OCI-LY1 (cell line): ENCODE measurements at regions not wholly inside any gene's neighbourhood (a gene's known extent, or its start where the extent isn't known, plus 50 kb on each side); places are given as distances from the start of the nearest gene placed in this dataset.
"Not testable (repeated sequence)": the region's sequence is repeated elsewhere in the genome, so short reads cannot be mapped to it uniquely, and the experiment has no call there.

Experiments
- H2AFZ ChIP-seq: fragments of 200-600 bp; sonication (generic), shearing (Covaris generic); 2 replicates; pipeline ENCODE4 v1.6.0; 2014; ENCODE audit warnings: antibody characterized with exemption, mild to moderate bottlenecking, low read length
- H3F3A ChIP-seq: fragments of 200-600 bp; sonication (generic), shearing (Covaris generic); 2 replicates; pipeline ENCODE4 v1.6.0; 2014; ENCODE audit warnings: mild to moderate bottlenecking, antibody characterized with exemption, low read length, moderate library complexity; ENCODE audit not compliant: insufficient read depth
- H3K27ac ChIP-seq: fragments of 200-600 bp; sonication (generic); 2 replicates; pipeline ENCODE4 v1.5.1; 2014; ENCODE audit warnings: low read length, mixed run types, mild to moderate bottlenecking, low read depth; ENCODE audit not compliant: poor library complexity, severe bottlenecking
- H3K27me3 ChIP-seq: fragments of 200-600 bp; sonication (generic); 2 replicates; pipeline ENCODE4 v1.6.0; 2014; ENCODE audit warnings: antibody characterized with exemption, mild to moderate bottlenecking, low read length, moderate library complexity; ENCODE audit not compliant: insufficient read depth
- H3K36me3 ChIP-seq: fragments of 200-600 bp; sonication (generic); 2 replicates; pipeline ENCODE4 v1.6.1; 2014; ENCODE audit warnings: mild to moderate bottlenecking, antibody characterized with exemption, low read length, moderate library complexity, mixed read lengths; ENCODE audit not compliant: insufficient read depth
- H3K4me1 ChIP-seq: fragments of 200-600 bp; sonication (generic); 2 replicates; pipeline ENCODE4 v1.5.1; 2014; ENCODE audit warnings: mild to moderate bottlenecking, low read length, moderate library complexity; ENCODE audit not compliant: insufficient read depth, severe bottlenecking
- H3K4me2 ChIP-seq: fragments of 200-600 bp; sonication (generic), shearing (Covaris generic); 2 replicates; pipeline ENCODE4 v1.6.1; 2014; ENCODE audit warnings: low read length
- H3K4me3 ChIP-seq: fragments of 200-600 bp; sonication (generic); 2 replicates; pipeline ENCODE4 v1.5.1; 2014; ENCODE audit warnings: low read length, low read depth, mild to moderate bottlenecking, mixed read lengths; ENCODE audit not compliant: poor library complexity, severe bottlenecking
- H3K79me2 ChIP-seq: fragments of 200-600 bp; shearing (Covaris generic); 2 replicates; pipeline ENCODE4 v1.6.1; 2016; ENCODE audit warnings: mixed run types, low read length, mixed read lengths; ENCODE audit not compliant: insufficient read depth
- H3K9ac ChIP-seq: fragments of 200-600 bp; sonication (generic), shearing (Covaris generic); 2 replicates; pipeline ENCODE4 v1.6.1; 2014; ENCODE audit warnings: mild to moderate bottlenecking, low read length, mixed read lengths
- H3K9me2 ChIP-seq: fragments of 200-600 bp; sonication (generic), shearing (Covaris generic); 2 replicates; pipeline ENCODE4 v1.6.1; 2014; ENCODE audit warnings: low read depth, mild to moderate bottlenecking, low read length, mixed read lengths
- H3K9me3 ChIP-seq: fragments of 200-600 bp; shearing (Covaris generic); 2 replicates; pipeline ENCODE4 v1.6.1; 2014; ENCODE audit warnings: low read length, mixed read lengths
- H4K20me1 ChIP-seq: fragments of 200-600 bp; sonication (generic), shearing (Covaris generic); 2 replicates; pipeline ENCODE4 v1.6.0; 2016; ENCODE audit warnings: mild to moderate bottlenecking, low read length; ENCODE audit not compliant: insufficient read depth
- TF ChIP-seq, protein P1 (sequence below): fragments of 200-600 bp; sonication (generic), shearing (Covaris generic); IDR thresholded peaks from 2 replicates; pipeline ENCODE4 v1.5.1; 2017; ENCODE audit warnings: mild to moderate bottlenecking, antibody characterized with exemption, low read length, moderate library complexity, mixed read lengths

DNA sequence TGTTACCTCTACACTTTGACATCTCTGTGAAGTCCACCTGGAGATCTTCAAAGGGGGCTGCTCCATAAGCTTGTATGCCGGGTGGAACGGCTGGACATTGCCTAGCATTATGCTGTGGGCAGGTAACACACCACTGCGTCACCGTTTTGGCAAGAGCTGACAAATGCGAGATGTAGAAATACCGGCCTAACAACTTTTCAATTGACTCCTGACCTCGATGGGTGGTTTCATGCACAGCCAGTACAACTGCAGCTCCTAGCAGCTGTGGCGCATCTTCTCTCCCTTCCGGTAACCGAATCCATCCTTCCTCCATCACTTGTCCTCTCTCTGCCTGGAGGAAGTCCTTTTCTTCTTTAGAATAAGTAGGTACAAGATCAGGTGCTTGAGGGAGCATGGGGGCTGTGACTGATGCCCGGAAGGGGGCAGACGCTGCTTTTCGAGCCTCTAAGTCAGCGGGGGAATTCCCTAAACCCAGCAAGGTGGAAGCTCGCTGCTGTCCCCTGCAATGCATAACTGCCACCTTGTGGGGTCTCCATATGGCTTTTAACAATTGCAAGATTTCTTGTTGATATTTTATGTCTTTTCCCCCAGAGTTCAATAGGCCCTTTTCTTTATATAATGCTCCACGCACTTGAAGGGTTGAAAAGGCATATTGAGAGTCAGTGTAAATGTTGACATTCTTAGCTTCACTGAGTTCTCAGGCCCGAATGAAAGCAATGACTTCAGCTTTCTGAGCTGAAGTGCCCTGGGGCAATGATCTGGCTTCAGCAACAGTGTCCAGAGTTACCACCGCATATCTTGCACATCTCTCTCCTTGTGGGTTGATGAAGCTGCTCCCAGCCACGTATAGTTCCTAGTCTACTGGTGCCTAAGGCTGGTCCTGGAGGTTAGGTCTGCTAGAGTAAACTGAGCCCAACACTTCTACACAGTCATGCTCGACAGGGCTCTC is 98.3 kb upstream of the ZNF195 start:
- TF ChIP-seq, protein P1, sequence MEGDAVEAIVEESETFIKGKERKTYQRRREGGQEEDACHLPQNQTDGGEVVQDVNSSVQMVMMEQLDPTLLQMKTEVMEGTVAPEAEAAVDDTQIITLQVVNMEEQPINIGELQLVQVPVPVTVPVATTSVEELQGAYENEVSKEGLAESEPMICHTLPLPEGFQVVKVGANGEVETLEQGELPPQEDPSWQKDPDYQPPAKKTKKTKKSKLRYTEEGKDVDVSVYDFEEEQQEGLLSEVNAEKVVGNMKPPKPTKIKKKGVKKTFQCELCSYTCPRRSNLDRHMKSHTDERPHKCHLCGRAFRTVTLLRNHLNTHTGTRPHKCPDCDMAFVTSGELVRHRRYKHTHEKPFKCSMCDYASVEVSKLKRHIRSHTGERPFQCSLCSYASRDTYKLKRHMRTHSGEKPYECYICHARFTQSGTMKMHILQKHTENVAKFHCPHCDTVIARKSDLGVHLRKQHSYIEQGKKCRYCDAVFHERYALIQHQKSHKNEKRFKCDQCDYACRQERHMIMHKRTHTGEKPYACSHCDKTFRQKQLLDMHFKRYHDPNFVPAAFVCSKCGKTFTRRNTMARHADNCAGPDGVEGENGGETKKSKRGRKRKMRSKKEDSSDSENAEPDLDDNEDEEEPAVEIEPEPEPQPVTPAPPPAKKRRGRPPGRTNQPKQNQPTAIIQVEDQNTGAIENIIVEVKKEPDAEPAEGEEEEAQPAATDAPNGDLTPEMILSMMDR = peak; percentile 23; the same call in 1 of the 2 replicates
- not testable (repeated sequence) for H2AFZ ChIP-seq, H3K27ac ChIP-seq, H3K27me3 ChIP-seq, H4K20me1 ChIP-seq, H3K4me1 ChIP-seq, H3K4me2 ChIP-seq, H3K4me3 ChIP-seq, H3K79me2 ChIP-seq, H3K9ac ChIP-seq, H3K9me2 ChIP-seq, H3F3A ChIP-seq, H3K9me3 ChIP-seq, H3K36me3 ChIP-seq

DNA sequence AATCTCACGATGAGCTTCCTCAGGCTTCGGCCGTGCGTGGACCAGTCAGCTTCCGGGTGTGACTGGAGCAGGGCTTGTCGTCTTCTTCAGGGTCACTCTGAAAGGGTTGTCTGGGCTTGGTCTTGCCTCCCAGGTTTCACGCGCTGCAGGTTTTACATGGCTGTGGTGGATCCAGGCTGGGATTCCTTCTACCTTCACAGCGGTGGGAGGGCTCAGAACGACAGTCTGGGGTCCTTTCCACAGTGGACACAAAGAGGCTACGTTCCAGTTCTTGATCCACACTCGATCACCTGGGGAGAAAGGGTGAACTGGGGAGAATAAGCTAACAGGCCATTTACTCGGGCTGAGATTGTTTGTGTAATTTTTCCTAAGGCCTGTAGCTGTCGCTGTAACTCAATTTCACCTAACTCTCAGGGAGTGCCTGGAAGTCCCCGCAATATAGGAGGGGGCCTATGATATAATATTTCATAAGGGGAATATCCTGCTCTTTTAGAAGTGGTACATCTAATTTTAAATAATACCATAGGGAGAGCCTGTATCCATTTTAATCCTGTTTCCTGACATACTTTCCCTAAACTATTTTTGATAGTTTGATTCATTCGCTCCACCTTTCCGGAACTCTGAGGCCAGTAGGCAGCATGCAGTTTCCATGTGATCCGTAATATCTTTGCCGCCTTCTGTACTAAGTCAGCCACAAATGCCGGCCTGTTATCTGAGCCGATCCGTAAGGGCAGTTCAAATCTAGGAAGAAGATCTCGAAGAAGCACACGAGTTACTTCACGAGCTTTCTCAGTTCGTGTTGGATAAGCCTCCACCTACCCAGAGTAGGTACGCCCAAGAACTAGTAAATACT is 97.4 kb upstream of the ZNF195 start:
- not testable (repeated sequence) for H3K36me3 ChIP-seq, H3K4me2 ChIP-seq, H3F3A ChIP-seq, H3K4me1 ChIP-seq, H4K20me1 ChIP-seq, H3K27me3 ChIP-seq, H3K9ac ChIP-seq, H3K79me2 ChIP-seq, H3K4me3 ChIP-seq, H2AFZ ChIP-seq, H3K27ac ChIP-seq, H3K9me3 ChIP-seq, H3K9me2 ChIP-seq
- TF ChIP-seq, protein P1 = peak; percentile 25; the same call in 1 of the 2 replicates

DNA sequence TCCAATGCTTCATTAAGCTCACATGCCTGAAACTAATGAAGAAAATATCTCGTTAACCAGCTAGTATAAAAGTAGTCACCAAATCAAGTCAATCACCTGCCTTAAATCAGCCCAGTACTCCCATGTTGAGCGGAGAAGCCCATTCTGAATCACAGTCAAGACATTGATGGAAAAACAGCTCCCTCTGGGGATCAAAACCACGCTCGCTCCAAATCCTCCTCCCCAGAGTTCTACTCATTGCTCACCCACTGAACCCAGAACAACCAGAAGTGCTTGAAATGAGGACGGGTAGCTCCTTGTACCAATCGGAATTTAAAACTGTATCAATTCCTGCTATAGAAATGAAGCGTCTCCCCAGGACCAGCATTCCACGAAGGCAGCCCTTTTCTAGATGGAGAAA is 90.0 kb upstream of the ZNF195 start:
- H3K4me2 ChIP-seq, H3K27ac ChIP-seq, H3K79me2 ChIP-seq, H3F3A ChIP-seq, H3K36me3 ChIP-seq, H3K9ac ChIP-seq, H3K9me3 ChIP-seq, H3K9me2 ChIP-seq, H4K20me1 ChIP-seq, H3K4me3 ChIP-seq, H2AFZ ChIP-seq, H3K4me1 ChIP-seq, H3K27me3 ChIP-seq: not testable (repeated sequence)

DNA sequence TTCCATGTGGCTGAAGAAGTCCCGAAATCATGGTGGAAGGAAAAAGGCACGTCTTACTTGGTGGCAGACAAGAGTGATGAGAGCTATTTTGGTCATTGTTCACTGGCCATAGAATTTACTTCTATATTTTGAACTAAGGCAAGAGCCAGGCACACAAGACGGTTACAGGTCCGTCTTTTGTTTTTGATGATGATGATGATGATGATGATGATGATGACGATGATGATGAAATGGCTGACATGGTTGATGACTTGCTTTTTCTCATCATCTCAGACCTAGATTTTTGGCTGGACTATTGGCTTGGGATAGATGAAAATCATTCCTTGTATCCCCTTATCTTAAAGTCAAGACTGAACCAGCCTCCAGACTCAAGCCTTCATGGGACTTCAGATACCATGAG is 88.7 kb upstream of the ZNF195 start:
- not testable (repeated sequence) for H4K20me1 ChIP-seq, H3F3A ChIP-seq, H3K9me3 ChIP-seq, H3K4me1 ChIP-seq, H3K36me3 ChIP-seq, H3K4me3 ChIP-seq, H2AFZ ChIP-seq, H3K27ac ChIP-seq, H3K9me2 ChIP-seq, H3K79me2 ChIP-seq, H3K4me2 ChIP-seq, H3K9ac ChIP-seq, H3K27me3 ChIP-seq

DNA sequence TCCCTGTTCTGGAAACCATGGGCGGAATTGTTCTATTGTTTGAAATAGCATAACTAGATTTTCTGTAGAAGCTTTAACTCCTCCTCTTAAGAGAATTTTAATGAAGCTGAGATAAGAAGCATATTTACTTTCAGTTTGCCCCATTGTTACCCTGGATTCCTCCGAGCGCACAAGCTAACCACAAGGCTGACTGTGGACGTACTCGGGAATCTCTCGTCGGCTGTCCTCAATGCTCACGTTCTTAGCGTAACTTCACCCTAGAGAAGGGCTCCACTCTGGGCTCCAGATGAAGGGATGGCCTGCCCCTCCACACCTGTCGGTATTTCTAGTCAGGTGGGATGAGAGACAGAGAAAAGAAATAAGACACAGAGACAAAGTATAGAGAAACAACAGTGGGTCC is 76.7 kb upstream of the ZNF195 start:
- H3K4me2 ChIP-seq, H4K20me1 ChIP-seq, H3K36me3 ChIP-seq, H3K4me1 ChIP-seq, H3K9me2 ChIP-seq, H3K9ac ChIP-seq, H2AFZ ChIP-seq, H3K79me2 ChIP-seq, H3K27ac ChIP-seq, H3F3A ChIP-seq, H3K4me3 ChIP-seq, H3K9me3 ChIP-seq, H3K27me3 ChIP-seq: not testable (repeated sequence)
